ENCODE measurements at regions not wholly inside any gene's neighbourhood (a gene's known extent, or its start where the extent isn't known, plus 50 kb on each side); places are given as distances from the start of the nearest gene placed in this dataset.

GRCh38 chr6:135651964-135652755 is 154.6 kb upstream of the AHI1 start:
- DNase-seq (no peak), ATAC-seq (no peak)
- TF ChIP-seq POLR2A (IDR thresholded peaks at IDR 0.05) (no peak), CTCF (IDR thresholded peaks at IDR 0.05) (no peak)
- H3K4me1 ChIP-seq = no peaks in the 10 kb centered on the region
- H3K27me3 ChIP-seq = no peaks in the 10 kb centered on the region
- no peaks in the 10 kb centered on the region for H3K9me3 ChIP-seq
- WGBS (ENCODE audit: insufficient coverage, low coverage, low lambda C conversion rate, missing lambda C conversion rate) = 57% methylated on average over 7 of the region's 7 CpGs
- intact Hi-C loops (cut with DNase I) = no loop called here
- H3K27ac ChIP-seq = no peak overlapping the region
- no peak overlapping the region for H3K4me3 ChIP-seq
- no peaks in the 10 kb centered on the region for H3K36me3 ChIP-seq

- Histone ChIP-seq H3K9me3 (no peaks in the 10 kb centered on the region), H3K4me3 (no peak overlapping the region), H3K27me3 (no peaks in the 10 kb centered on the region), H3K27ac (no peak overlapping the region), H3K36me3 (no peaks in the 10 kb centered on the region), H3K4me1 (no peaks in the 10 kb centered on the region)
- no peak for TF ChIP-seq CTCF (IDR thresholded peaks at IDR 0.05)
- no peak for TF ChIP-seq POLR2A (IDR thresholded peaks at IDR 0.05)
- DNase-seq = no peak
- no peak for ATAC-seq
- intact Hi-C loops (cut with DNase I) = no loop called here
Measured at GRCh38 chr6:135655055-135655454, 157.5 kb upstream of the AHI1 start.

GRCh38 chr6:135657207-135657606 is 159.7 kb upstream of the AHI1 start:
- H3K4me3 ChIP-seq = no peak overlapping the region
- ATAC-seq = no peak
- no peak overlapping the region for H3K27ac ChIP-seq
- no peak for TF ChIP-seq POLR2A (IDR thresholded peaks at IDR 0.05)
- no peak for TF ChIP-seq CTCF (IDR thresholded peaks at IDR 0.05)
- WGBS (ENCODE audit: insufficient coverage, low coverage, low lambda C conversion rate, missing lambda C conversion rate) = 87% methylated on average over 1 of the region's 2 CpGs
- no peaks in the 10 kb centered on the region for H3K36me3 ChIP-seq
- no peaks in the 10 kb centered on the region for H3K27me3 ChIP-seq
- intact Hi-C loops (cut with DNase I) = no loop called here
- H3K9me3 ChIP-seq = no peaks in the 10 kb centered on the region
- DNase-seq = no peak
- H3K4me1 ChIP-seq = no peaks in the 10 kb centered on the region

- H3K27me3 ChIP-seq = no peaks in the 10 kb centered on the region
- no peak overlapping the region for H3K27ac ChIP-seq
- H3K4me3 ChIP-seq = no peak overlapping the region
- intact Hi-C loops (cut with DNase I) = no loop called here
- WGBS (ENCODE audit: insufficient coverage, low coverage, low lambda C conversion rate, missing lambda C conversion rate) = 75% methylated on average over 3 of the region's 3 CpGs
- no peaks in the 10 kb centered on the region for H3K4me1 ChIP-seq
- no peaks in the 10 kb centered on the region for H3K36me3 ChIP-seq
- ATAC-seq (no peak), DNase-seq (no peak)
- TF ChIP-seq CTCF (IDR thresholded peaks at IDR 0.05) (no peak), POLR2A (IDR thresholded peaks at IDR 0.05) (no peak)
- H3K9me3 ChIP-seq = no peaks in the 10 kb centered on the region
Measured at GRCh38 chr6:135658481-135658880, 160.9 kb upstream of the AHI1 start.

GRCh38 chr6:135658916-135659315 is 161.4 kb upstream of the AHI1 start:
- no peak overlapping the region for H3K27ac ChIP-seq
- TF ChIP-seq POLR2A (IDR thresholded peaks at IDR 0.05) (no peak), CTCF (IDR thresholded peaks at IDR 0.05) (no peak)
- 69% methylated on average over 2 of the region's 2 CpGs for WGBS (ENCODE audit: insufficient coverage, low coverage, low lambda C conversion rate, missing lambda C conversion rate)
- intact Hi-C loops (cut with DNase I) = no loop called here
- H3K36me3 ChIP-seq = no peaks in the 10 kb centered on the region
- DNase-seq (no peak), ATAC-seq (no peak)
- no peaks in the 10 kb centered on the region for H3K27me3 ChIP-seq
- H3K9me3 ChIP-seq = no peaks in the 10 kb centered on the region
- H3K4me3 ChIP-seq = no peak overlapping the region
- no peaks in the 10 kb centered on the region for H3K4me1 ChIP-seq

All from right lobe of liver (tissue), 6 donors.